ENCODE measurements at regions not wholly inside any gene's neighbourhood (a gene's known extent, or its start where the extent isn't known, plus 50 kb on each side); places are given as distances from the start of the nearest gene placed in this dataset.
"Not testable (repeated sequence)": the region's sequence is repeated elsewhere in the genome, so short reads cannot be mapped to it uniquely, and the experiment has no call there.

GRCh38 chr1:861714-862113, 62.0 kb upstream of the SAMD11 start (continued):
- TF ChIP-seq, protein P1, sequence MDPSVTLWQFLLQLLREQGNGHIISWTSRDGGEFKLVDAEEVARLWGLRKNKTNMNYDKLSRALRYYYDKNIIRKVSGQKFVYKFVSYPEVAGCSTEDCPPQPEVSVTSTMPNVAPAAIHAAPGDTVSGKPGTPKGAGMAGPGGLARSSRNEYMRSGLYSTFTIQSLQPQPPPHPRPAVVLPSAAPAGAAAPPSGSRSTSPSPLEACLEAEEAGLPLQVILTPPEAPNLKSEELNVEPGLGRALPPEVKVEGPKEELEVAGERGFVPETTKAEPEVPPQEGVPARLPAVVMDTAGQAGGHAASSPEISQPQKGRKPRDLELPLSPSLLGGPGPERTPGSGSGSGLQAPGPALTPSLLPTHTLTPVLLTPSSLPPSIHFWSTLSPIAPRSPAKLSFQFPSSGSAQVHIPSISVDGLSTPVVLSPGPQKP (IDR thresholded peaks at IDR 0.05; ENCODE audit: low read depth, low read length): no peak
- TF ChIP-seq TBL1XR1 (IDR thresholded peaks at IDR 0.05; ENCODE audit: low read depth, low read length): no peak
- TF ChIP-seq STAT1 (conservative IDR thresholded peaks at IDR 0.05): no peak
- no peak for TF ChIP-seq SIN3A (IDR thresholded peaks at IDR 0.05; ENCODE audit: low read depth, low read length)
- no peak for TF ChIP-seq CUX1 (IDR thresholded peaks at IDR 0.05; ENCODE audit: insufficient replicate concordance, low read depth, low read length)
- TF ChIP-seq MEF2B (IDR thresholded peaks at IDR 0.05; ENCODE audit: partially characterized antibody, poor library complexity, severe bottlenecking): no peak
- TF ChIP-seq IRF5 (IDR thresholded peaks at IDR 0.05; ENCODE audit: borderline replicate concordance): no peak
- TF ChIP-seq, protein P2, sequence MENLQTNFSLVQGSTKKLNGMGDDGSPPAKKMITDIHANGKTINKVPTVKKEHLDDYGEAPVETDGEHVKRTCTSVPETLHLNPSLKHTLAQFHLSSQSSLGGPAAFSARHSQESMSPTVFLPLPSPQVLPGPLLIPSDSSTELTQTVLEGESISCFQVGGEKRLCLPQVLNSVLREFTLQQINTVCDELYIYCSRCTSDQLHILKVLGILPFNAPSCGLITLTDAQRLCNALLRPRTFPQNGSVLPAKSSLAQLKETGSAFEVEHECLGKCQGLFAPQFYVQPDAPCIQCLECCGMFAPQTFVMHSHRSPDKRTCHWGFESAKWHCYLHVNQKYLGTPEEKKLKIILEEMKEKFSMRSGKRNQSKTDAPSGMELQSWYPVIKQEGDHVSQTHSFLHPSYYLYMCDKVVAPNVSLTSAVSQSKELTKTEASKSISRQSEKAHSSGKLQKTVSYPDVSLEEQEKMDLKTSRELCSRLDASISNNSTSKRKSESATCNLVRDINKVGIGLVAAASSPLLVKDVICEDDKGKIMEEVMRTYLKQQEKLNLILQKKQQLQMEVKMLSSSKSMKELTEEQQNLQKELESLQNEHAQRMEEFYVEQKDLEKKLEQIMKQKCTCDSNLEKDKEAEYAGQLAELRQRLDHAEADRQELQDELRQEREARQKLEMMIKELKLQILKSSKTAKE (IDR thresholded peaks at IDR 0.05; ENCODE audit: low read depth, poor library complexity, severe bottlenecking): no peak

- H3K27ac ChIP-seq (ENCODE audit: control insufficient read depth, insufficient read depth); H3K4me2 ChIP-seq (ENCODE audit: control insufficient read depth, insufficient read depth); CTCF ChIA-PET; H3K36me3 ChIP-seq (ENCODE audit: control insufficient read depth in 2 of 2, insufficient read depth in 2 of 2, low read length in 1 of 2); H4K20me1 ChIP-seq (ENCODE audit: control insufficient read depth, insufficient read depth); H3K79me2 ChIP-seq (ENCODE audit: control insufficient read depth, insufficient read depth, low read length); H3K9me3 ChIP-seq (replicated peaks; ENCODE audit: control insufficient read depth, insufficient read depth, low read length); H3K4me3 ChIP-seq; ATAC-seq; intact Hi-C loops (cut with micrococcal nuclease; ENCODE audit: unreplicated experiment); in situ Hi-C loops (cut with MboI); H2AFZ ChIP-seq (ENCODE audit: control insufficient read depth, low read depth, low read length); SMC1A ChIA-PET (ENCODE audit: uncharacterized antibody, unreplicated experiment); H3K9ac ChIP-seq (ENCODE audit: control insufficient read depth, insufficient read depth, low read length); H3K27me3 ChIP-seq (replicated peaks in 1 of 2; ENCODE audit: control insufficient read depth in 2 of 2, insufficient read depth in 2 of 2, low read length in 1 of 2); POLR2A ChIA-PET; BruUV-seq (replicated peaks); FAIRE-seq; RAD21 ChIA-PET (ENCODE audit: unreplicated experiment); DNase-seq (ENCODE audit: low read depth, low spot score): not testable (repeated sequence)
- H3K4me1 ChIP-seq (ENCODE audit: control insufficient read depth, insufficient read depth, low read length): peaks cover 12% of the 10 kb centered on the region
- WGBS (ENCODE audit: insufficient coverage, insufficient replicate concordance, low lambda C conversion rate, missing lambda C conversion rate): 0% methylated on average over 1 of the region's 1 CpG
These were observed 61.1 kb upstream of the SAMD11 start for GRCh38 chr1:862601-863000.
